ENCODE measurements at regions not wholly inside any gene's neighbourhood (a gene's known extent, or its start where the extent isn't known, plus 50 kb on each side); places are given as distances from the start of the nearest gene placed in this dataset.

DNA sequence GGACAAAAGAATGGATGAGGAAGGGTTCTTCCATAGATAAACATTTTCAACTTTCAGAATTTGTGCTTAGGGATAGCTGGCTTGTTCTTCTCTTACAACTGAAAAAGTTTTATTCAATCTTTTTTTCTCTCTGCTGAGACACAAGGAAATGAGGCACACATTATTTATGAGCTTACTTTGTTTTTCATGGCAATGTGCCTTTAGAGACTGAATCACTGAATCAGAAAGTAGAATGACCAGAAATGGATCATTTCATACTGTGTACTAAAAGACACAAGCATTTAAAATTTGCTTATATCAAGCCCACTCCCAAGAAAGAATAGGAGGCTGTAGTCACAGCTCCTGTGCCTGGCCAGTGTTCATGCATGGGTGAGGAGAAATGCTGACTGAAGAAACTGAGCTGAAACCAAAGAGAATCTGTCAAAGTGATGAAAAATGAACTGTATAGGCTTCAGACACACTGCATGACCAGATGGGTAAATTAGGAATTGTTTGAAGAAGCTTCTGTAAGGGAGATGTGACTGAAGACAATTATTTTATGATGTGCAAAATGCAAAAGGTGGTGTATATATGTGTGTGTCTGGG lies 413.8 kb downstream of the RAPGEF2 start:
- no peak overlapping the region for H3K4me2 ChIP-seq (ENCODE audit: low read length)
- ATAC-seq: no peak
- POLR2A ChIA-PET: no interaction called here

More for the DNA sequence above, 413.8 kb downstream of the RAPGEF2 start:
- Histone ChIP-seq H4K20me1 (ENCODE audit: insufficient read depth) (no peaks in the 10 kb centered on the region), H3K27me3 (ENCODE audit: insufficient read depth, low read length) (no peaks in the 10 kb centered on the region), H3K9ac (ENCODE audit: low read length) (no peak overlapping the region), H3K4me1 (ENCODE audit: control insufficient read depth in 1 of 2, insufficient read depth in 2 of 2, low read length in 2 of 2) (no peaks in the 10 kb centered on the region), H3K27ac (ENCODE audit: low read depth, low read length) (no peak overlapping the region), H3K4me3 (replicated peaks in 1 of 2; ENCODE audit: low read depth in 1 of 2, low read length in 2 of 2) (no peak overlapping the region), H3K9me3 (ENCODE audit: control insufficient read depth in 1 of 2, insufficient read depth in 1 of 2, low read depth in 1 of 2, low read length in 2 of 2) (no peaks in the 10 kb centered on the region), H3K36me3 (ENCODE audit: control insufficient read depth in 1 of 2, insufficient read depth in 2 of 2, low read length in 2 of 2) (no peaks in the 10 kb centered on the region), H3K79me2 (ENCODE audit: insufficient read depth, low read length) (no peaks in the 10 kb centered on the region), H2AFZ (ENCODE audit: low read depth, low read length, poor library complexity, severe bottlenecking) (no peak overlapping the region), H3K9me2 (ENCODE audit: insufficient read depth) (0 out of 2 replicates have a peak, but pooled peaks cover 3% of the 10 kb centered on the region)
- intact Hi-C loops (cut with micrococcal nuclease): no loop called here
- TF ChIP-seq EGR1 (IDR thresholded peaks at IDR 0.05; ENCODE audit: low read depth): no peak
- no peak for TF ChIP-seq RAD21 (IDR thresholded peaks at IDR 0.05; ENCODE audit: low read depth)
- TF ChIP-seq CBX3 (IDR thresholded peaks at IDR 0.05; ENCODE audit: low read depth): no peak
- no peak for TF ChIP-seq SIN3A (IDR thresholded peaks at IDR 0.05; ENCODE audit: low read depth)
- no peak for TF ChIP-seq YY1 (IDR thresholded peaks at IDR 0.05; ENCODE audit: extremely low read depth, insufficient replicate concordance, low read depth, low read length)
- no peak for TF ChIP-seq ZFX (IDR thresholded peaks at IDR 0.05)
- no peak for TF ChIP-seq ZBTB33 (IDR thresholded peaks at IDR 0.05; ENCODE audit: extremely low read depth, insufficient replicate concordance, low read length)
- no peak for TF ChIP-seq CEBPB (IDR thresholded peaks at IDR 0.05; ENCODE audit: low read depth)
- TF ChIP-seq MAX (IDR thresholded peaks at IDR 0.05): no peak
- TF ChIP-seq, protein P1, sequence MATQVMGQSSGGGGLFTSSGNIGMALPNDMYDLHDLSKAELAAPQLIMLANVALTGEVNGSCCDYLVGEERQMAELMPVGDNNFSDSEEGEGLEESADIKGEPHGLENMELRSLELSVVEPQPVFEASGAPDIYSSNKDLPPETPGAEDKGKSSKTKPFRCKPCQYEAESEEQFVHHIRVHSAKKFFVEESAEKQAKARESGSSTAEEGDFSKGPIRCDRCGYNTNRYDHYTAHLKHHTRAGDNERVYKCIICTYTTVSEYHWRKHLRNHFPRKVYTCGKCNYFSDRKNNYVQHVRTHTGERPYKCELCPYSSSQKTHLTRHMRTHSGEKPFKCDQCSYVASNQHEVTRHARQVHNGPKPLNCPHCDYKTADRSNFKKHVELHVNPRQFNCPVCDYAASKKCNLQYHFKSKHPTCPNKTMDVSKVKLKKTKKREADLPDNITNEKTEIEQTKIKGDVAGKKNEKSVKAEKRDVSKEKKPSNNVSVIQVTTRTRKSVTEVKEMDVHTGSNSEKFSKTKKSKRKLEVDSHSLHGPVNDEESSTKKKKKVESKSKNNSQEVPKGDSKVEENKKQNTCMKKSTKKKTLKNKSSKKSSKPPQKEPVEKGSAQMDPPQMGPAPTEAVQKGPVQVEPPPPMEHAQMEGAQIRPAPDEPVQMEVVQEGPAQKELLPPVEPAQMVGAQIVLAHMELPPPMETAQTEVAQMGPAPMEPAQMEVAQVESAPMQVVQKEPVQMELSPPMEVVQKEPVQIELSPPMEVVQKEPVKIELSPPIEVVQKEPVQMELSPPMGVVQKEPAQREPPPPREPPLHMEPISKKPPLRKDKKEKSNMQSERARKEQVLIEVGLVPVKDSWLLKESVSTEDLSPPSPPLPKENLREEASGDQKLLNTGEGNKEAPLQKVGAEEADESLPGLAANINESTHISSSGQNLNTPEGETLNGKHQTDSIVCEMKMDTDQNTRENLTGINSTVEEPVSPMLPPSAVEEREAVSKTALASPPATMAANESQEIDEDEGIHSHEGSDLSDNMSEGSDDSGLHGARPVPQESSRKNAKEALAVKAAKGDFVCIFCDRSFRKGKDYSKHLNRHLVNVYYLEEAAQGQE (IDR thresholded peaks at IDR 0.05; ENCODE audit: low read depth): no peak
- TF ChIP-seq ATF3 (IDR thresholded peaks at IDR 0.05): no peak
- no peak for TF ChIP-seq JUND (IDR thresholded peaks at IDR 0.05)
- no peak for TF ChIP-seq POLR2AphosphoS5 (IDR thresholded peaks at IDR 0.05; ENCODE audit: low read depth, low read length)
- TF ChIP-seq TCF7L2 (IDR thresholded peaks at IDR 0.05; ENCODE audit: borderline replicate concordance, extremely low read depth, insufficient read depth, insufficient read length): no peak
- CTCF ChIA-PET: no interaction called here
- BruUV-seq (replicated peaks): no TSS peak
- RAD21 ChIA-PET (ENCODE audit: low non-redundant PET in 1 of 2, low total read pairs in 2 of 2, uncharacterized antibody in 2 of 2, unreplicated experiment in 2 of 2): no interaction called here
- DNase-seq (ENCODE audit: low read depth, low spot score): no peak

Data from HCT116 (cell line).